GM19351 (cell line): ENCODE measurements at regions not wholly inside any gene's neighbourhood (a gene's known extent, or its start where the extent isn't known, plus 50 kb on each side); places are given as distances from the start of the nearest gene placed in this dataset.
A peak's percentile ranks its signal among the peaks of the same experiment; 100 is the strongest.

ENCODE experiments used
- ATAC-seq: cut with Tn5 transposase; IDR thresholded peaks from one replicate; pipeline ENCODE4 v1.9.1; 2021; ENCODE audit warnings: mild to moderate bottlenecking, moderate library complexity; ENCODE audit not compliant: unreplicated experiment

DNA sequence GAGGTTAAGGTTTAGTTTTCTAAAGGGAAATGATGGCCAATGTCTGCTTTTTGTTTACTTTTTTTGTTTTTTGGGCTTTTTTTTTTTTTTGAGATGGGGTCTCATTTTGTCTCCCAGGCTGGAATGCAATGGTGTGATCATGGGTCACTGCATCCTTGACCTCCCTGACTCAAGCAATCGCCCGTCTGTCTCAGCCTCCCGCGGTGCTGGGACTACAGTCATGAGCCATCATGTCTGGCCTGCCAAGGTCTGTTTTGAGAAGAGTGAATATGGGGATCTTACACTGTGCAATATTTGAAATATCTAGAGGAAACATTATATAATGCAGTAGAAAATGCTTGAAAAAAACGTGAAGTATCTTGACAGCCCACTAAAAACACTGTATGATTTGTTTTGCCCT is 162.5 kb downstream of the GASK1B start:
- no peak for ATAC-seq

DNA sequence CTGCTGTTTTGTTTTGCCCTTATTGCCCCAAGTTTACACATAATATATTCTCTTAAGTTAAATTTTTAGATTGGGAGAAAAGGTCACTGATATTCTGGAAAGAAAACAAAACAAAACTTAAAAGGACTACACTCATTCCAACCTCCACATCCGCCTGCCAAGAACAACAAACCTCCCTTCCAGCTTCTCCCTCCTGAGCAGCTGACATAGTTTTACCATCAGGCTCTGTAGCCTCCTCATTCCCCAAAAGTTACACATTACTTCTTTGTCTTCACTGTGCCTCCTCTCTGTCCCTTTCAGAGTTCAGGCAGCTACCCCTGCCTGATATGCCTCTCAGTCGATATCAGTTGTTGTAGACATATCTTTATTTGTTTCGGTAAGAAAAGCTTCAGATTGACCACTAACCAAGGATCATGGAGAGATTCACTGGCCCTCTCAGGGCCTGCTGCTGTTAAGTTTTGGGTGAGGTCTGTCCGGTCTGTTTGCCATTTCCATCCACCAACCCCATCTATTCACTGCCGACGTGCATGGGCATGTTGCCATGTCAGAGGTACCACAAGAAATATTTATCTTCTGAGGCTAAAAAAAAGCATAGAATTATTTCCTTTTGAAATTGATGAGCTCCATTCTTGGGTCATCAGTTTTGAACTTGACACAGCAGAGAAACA is 164.1 kb downstream of the GASK1B start:
- no peak for ATAC-seq

DNA sequence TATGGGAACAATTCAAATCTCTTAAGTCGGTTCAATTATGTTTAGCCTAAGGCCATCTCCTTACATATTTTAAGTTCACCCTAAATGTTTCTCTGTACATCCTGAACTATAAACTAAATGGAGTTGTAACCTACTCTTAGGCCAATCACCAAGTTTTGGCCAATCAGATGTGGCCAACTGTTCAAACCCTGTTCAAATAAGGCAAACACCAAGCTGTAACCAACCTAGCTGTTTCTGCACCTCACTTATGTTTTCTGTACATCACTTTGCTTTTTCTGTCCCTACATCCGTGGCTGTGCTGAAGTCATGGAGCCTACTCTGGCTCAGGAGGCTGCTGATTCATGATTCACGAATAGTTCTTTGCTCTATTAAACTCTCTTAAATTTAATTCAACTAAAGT is 165.3 kb downstream of the GASK1B start:
- no peak for ATAC-seq

DNA sequence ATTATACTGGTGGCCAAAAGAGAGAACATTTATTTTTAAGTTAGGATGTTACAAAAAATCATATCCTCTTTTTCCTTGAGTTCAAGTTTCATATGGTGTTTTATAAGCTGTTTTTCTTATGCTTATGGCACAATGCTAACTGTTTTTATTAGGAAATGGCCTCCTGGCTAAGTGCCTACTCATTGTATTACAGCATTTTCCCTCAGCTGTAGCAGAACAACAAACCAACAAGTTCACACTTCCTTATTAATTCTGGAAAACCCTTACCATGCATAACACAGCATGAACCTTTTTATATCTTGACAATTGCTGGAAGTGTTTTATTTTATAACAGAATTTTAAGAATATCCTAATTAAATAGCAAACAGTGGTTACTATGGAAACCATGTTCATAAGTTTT is 165.8 kb downstream of the GASK1B start:
- ATAC-seq, result no peak

DNA sequence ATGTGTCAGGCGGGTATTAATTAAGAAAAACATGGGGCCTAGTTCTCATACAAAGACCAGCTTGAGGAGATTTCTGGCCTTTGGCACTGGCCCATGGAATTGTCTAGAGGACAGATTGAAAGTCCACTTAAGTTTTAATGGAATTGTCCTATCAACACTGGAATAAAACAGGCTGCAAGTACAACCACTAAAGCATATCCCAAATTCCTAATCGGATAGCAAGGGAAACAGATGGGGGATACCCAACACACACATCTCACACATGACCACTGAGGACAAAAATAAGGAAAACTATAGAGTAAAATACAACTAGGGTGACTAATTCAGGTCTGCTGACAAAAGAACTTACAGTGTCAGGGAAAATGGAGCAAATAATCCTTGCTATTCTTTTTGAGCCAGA is 167.8 kb downstream of the GASK1B start:
- ATAC-seq, result no peak

DNA sequence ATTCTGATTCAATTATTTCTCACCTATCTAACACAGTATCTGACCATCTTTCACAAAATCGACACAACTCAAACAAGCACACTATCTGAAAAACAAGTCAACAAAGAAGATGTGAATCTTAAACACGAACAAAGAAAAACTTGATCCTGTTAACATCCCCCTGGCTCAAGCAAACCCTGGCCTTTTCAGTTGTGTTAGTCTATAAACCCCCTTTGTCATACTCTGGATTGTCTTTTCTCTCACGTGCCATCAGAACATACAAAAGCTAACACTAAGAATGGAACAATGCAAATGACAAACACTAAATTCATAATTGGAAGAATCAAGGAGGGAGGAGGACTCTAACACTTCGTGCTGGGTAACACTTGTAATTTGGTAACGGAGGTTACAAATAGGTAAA is 168.7 kb downstream of the GASK1B start:
- ATAC-seq, result no peak

DNA sequence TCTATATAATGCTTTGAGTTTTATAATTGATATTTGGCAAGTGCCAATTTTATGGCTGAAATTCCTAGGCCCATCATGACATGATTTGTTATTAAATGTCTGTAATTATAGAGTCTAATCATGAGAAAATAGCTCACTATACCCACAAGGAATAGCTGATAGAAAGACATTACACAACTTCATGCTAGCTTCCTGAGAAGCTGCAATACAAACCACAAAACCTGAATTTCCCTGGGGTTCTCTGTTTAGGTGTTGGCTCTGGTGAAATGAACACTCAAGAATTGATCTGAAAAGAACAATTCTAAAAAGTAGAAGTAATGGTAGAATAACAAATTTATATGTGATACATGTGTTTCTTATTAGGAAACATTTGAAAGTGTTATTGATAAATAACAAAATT is 169.6 kb downstream of the GASK1B start:
- ATAC-seq, result no peak

DNA sequence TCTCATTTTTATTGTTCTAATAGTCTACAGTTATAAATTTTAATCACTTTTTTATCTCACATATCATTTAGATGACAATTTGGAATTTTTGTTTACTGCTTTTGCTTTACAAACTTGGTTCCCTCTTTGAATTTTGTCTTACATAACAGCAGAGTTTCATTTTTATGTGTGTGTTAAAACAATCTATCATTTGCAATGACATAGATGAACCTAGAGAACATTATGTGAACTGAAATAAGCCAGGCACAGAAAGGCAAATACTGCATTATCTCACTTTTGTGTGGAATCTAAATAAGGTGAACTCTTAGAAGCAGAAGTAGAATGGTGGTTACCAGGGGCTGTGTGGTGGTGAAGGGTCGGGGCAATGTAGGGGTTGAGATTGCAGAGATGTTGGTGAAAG is 170.7 kb downstream of the GASK1B start:
- ATAC-seq, result no peak

DNA sequence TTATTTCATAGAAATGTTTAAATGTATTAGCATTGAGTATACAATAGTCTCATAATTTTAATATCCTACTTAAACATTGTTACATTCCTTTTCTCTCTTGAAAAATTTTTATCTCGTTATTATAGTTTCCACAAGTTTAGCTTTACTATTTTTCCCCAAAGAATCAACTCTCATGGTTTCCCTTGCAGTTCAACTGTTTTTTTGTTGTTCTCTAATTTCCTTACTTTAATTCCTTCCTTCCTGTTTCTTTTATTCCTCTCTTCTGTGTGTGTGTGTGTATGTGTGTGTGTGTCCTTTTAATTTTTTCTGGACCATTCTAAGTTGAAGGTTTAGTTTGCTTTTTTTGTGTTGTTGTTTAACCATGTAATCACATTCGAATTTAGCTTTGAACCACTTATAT is 171.1 kb downstream of the GASK1B start:
- ATAC-seq, result no peak

DNA sequence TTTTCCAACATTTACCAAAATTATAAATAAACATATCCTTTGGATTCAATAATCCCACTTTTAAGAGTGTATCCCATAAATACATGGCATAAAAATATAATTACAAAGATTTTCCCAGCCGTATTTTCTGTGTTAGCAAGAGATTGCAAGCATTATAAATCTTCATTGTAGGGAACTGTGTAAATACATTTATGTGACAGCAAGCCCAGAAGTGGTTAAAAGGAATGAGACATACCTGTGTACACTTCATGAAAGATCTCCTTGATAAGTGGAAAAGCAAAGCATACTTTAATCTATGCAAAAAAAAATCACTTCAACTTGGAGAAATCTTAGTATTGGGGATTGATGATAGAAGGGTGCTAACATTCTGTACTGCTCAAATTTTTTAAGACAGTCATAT is 173.1 kb downstream of the GASK1B start:
- no peak for ATAC-seq

DNA sequence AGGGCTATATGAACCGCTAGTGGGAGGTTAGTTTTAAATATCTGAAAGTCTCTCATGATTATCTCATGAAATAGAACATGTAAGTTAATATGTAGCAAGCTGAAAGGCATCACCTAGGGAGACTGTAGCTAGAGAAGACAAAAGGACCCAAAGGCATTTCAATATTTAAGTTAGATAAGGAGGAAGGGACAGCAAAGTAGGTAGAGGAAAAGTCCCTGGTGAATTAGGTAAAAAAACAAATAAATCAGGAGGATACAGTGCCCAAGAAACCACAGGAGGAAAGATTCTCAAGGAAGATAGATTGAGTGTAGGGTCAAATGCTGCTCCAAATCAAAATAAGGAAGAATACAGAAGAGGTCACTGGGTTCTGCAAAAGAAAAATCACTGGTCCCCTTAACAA is 175.5 kb downstream of the GASK1B start:
- ATAC-seq, result no peak

DNA sequence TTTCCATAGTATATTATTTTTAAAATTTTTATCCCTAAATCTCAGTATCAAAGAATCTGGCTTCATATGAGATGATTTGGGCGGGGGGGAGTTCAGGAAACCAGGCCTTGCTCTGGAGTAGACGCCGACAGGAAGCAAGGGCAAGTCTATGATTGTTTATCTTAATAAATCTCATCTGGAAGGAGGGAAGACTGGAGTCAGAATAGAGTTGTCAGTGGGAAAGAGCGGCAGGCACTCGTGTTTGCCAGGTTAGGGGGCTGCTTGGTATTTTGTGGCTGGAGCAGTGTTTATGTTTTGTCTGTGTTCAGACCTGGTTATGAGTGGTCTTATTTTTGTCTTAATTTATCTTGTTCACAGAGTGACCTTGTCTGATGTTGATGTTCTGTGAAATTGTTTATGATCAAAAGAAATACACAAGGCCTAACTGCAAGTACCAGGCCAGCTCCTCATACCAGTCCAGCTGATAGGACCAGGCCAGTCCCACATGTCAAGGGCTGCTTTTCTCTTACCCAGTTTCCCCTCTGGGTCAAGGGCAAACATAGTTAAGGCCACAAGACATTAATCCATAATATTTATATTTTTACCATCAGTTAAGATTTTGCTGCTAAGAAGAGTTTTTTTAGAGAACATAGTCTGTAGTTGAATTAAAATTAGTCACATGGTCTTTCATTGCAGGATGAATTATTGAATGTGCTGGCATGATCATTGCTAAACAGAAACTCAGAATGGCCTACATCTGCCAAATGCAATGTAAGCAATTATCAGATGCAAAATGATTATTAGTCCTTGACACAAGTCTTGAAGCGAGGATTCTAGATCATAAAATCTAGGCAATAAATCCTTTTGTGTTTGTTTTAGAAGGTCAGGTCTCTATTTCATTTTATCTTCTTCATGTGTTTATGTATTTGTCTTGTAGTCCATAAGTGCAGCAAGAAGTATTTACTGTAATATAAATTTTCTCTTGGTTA is 176.5 kb downstream of the GASK1B start:
- no peak for ATAC-seq

DNA sequence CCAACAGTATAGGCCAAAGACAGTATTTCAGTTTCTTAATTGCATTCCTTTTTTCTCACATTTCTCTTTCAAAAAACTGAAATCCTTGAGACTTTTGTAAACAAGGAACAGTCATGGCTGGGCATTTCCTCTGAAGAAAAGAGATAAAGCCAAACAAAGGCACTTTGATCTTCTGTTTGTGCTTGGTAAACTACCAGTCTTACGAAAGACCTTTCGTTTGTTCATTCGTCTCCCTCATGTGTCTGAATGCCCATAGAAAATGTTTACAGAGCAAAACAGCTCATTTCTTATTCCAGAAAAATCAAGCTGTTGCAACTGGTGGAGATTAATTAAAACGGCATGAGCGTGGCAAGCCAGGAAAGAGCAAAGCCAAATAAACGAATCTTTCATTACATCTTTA is 178.0 kb downstream of the GASK1B start:
- no peak for ATAC-seq

DNA sequence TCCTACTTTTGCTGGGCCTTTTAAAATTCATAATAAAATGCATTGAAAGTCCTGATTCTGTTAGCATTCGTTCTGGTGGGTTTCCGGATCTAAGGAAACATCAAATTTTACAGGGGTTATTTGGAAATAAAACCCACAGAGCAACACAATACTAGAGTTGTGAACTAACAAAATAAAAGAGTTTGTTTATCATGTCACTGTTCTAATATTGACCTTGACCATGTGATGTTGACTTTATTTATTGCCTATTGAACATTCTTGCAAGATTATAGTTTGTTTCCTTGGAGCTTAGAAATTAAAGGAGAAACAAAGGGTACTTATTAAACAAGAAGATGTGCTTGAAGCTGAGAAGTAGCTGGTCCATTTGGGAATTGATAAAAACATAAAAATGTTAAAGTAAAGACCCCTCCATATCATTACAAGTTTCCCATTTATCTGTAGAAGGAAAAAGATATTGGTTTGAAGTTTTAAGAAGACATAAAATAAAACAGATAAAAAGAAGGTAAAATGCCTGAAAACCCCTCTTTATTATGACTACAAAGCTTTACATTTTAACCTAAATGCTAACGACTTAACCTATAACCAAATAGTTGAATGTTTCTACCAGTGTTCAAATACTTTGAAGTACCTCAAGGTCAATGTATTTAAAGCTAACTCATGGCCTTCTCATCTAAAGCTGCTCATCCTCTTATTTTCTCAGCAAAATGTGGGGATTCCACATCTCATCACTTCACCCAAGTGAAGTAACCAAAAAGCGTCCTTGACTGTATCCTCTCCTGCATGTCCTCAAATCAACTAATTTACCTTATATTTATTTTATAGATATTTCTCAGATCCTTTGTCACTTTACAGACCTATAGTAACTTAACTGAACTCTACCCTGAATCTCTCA is 179.6 kb downstream of the GASK1B start:
- ATAC-seq, result no peak

DNA sequence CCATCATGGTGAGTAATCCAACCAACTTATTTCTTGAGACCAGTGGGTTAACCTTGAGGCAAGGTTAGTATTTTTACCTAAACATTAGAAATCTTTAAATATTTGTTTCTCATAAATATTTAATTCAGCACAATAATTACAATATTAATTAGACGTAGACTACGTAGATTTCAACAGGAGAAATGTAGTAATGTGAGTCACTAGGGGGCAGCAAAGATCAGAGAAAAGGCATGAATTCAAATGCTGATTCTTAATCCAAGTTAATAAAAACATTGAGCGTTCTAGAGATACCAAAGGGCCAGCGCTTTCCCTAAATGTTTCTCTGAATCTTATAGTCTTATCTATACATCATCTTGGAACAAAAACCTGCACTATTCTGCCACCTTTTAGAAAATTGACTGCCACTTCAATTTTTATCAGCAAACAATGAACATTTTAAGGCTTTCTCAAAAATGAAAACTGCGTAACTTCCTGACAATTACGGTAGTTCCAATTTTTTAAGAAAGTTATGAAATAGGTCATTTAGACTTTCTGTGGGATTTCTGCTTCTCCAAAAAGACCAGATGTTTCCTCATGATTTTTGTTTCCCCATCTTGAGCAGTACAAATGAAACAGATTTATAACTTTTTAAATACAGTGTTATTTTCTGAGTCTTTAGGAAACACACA is 180.7 kb downstream of the GASK1B start:
- peak; percentile 77 for ATAC-seq

DNA sequence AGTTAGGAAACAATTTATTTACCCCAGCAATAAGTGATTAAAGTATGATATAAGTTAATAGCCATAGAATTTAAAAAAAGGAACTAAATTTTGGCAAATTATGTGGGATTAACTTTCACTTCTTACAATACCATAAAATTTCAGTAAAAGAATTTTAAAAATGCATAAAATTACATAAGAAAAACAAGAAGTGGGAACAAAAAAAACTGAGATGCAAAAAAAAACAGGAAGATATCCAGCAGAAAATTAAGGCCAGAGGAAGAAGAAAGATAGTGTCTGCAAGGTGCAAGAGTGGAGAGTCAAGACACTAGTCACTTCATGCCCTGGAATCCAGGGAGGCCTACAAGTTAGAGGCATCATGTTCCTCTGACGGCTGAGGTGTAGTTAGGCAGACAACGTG is 184.2 kb downstream of the GASK1B start:
- ATAC-seq, result no peak

DNA sequence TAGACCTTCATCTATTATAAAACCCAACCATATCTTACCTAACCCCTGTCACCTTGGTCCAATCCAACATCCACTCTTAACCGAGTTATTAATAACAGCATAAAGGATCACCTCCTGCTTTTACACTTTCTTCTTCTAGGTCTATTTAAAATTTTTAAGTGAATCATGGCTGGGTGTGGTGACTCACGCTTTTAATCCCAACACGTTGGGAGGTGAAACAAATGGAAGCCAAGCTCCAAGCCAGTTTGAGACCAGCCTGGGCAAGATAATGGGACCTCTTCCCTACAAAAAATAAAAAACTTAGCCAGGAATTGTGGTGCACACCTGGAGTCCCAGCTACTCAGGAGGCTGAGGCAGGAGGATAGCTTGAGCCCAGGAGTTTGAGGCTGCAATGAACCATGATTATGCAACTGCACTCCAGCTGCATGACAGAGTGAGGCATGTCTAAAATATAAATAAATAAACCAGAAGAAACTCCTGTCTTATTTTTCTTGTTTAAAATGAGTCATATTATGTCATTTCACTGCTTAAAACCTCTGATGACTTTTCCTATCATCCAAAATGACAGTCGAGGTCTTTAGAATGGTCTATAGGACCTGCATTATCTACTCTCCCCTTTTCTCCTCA is 188.4 kb downstream of the GASK1B start:
- ATAC-seq, result no peak

DNA sequence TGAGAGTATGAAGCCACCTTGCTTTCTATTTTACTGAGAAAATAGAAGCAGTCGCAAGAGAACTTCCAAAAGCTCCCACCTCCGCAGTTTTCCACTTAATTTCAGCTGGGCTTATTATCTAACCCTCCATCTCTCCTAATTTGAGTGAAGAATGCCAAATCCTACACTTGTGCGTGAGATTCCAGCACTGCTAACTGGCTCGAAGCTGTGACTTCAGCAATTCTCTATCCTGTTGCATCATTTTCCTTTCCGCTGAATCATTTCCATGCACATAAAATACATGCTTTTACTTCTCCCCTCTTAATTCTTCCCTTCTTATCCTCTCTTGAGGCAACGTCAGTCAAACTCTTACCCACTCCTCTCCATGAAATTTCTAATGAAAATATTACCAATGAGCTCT is 189.5 kb downstream of the GASK1B start:
- ATAC-seq, result no peak

DNA sequence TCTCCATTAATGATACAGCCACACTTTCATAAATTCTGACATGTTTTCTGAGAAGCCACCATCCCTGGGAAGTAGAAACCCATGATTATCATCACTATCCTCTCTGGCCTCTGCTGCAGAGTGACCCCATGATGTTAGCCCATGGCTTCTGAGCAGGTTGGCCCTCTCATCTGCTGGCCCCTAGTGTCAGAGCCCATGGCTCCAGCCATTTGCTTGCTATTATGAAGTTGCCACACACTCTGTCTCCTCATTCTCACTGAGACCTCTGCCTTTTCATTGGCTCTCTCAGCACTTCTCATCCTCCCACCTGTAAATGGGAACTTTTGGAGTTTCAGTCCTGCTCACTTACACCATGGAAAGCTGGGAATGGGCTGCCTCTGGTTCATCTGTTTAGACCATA is 192.7 kb downstream of the GASK1B start:
- ATAC-seq, result no peak

DNA sequence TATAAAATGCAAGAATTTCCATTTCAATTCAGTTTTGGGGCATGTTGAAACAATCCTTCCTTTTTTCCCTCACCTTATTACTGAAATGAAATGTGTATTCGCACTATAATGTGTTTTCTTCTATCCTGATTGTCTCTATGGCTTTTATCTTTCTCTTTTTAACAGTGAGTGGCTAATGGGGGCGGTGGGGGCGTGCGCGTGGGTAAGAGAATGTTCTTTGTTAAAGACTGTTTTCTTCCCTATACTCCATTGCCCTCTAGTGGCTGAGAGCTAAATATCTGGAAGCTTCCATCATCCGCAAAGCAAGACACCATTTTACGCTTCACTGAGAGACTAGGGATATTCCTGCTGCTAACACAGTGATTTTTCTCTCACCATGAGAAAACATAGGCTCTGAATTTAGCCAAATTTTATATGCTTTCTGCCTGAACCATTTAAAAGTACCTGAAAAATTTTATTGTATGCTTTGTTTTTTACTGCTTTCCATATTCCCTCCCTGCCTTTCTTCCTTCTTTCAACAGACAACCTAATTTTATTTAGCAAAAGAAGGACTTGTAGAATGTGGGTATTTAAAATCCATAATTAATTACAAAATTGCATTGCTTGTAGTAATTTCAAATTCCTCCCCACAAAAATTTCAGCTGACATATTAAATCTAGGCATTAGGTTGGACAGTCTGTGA is 194.0 kb downstream of the GASK1B start:
- peak; percentile 97 for ATAC-seq
